T47D (cell line): ENCODE measurements at regions not wholly inside any gene's neighbourhood (a gene's known extent, or its start where the extent isn't known, plus 50 kb on each side); places are given as distances from the start of the nearest gene placed in this dataset.

Experiments
- DNase-seq, 2 experiments: peaks; one replicate each; pipeline versions ENCODE4 v3.0.0 to v3.0.0-alpha.2; 2011 to 2012; ENCODE audit warnings: low read depth in 1 of 2, low spot score in 1 of 2
- JUND ChIP-seq: IDR thresholded peaks from 2 replicates; pipeline ENCODE4 v1.6.1; 2012; ENCODE audit warnings: low read depth
- in situ Hi-C: cut with HindIII; loops from 2 replicates; pipeline ENCODE4 v1.10.0; 2016; ENCODE audit warnings: low sequenced_read_pairs, low pct_unique_long_range_greater_than_20kb

GRCh38 chr10:21069929-21070700 is 173.0 kb upstream of the NEBL start:
- in situ Hi-C loops = no loop called here
- no peak for DNase-seq
- TF ChIP-seq JUND = no peak

DNA sequence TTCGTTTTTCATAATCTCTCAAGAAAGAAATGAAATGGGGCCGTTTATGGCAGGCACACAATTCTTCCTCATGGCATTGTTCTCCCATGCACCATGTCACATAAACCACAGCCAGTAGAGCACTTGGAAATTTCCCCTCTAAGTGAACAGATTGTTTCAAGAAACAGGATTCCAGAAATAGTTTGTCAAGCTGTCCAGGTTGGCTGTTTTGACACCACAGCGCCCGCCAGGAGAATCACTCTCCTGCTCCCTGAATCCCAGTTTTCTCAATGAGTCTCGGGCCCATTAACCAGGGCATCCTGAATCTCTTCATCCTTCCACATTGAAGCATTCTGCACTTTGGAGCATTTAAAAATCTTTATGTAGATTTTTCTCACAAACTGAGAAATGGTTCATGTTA is 172.2 kb upstream of the NEBL start:
- DNase-seq = no peak
- no peak for TF ChIP-seq JUND
- in situ Hi-C loops = no loop called here

GRCh38 chr10:21068026-21068656 is 171.0 kb upstream of the NEBL start:
- no peak for TF ChIP-seq JUND
- DNase-seq = no peak
- in situ Hi-C loops = no loop called here

DNA sequence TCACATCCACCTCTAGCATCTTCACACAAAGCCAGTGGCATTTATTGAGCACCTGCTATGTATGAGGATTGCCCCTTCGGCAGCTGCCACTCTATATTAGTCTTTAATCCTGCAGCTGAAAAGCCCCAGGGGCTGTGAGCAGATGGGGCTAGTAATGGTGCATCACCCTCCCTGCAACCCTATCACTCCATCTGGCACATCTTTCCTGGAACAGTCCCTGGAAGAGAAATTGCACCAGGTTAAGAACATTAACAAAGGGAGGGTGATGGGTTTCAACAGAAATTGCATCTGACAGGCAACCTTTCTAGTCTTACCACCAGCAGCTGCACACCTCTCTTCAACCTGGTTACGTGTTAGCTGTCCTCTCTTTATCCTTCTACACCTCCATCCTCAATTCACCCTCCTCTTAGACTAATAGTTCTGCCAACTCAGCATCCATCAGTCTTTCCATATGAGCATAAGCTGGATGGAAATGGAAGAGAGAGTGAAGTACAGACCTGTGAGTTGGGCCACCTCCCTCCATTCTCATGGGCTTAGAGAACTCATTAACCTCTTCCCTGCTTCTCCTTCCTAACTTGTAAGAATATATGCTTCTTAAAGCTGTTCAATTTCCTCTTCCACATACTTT is 168.6 kb upstream of the NEBL start:
- TF ChIP-seq JUND = no peak
- in situ Hi-C loops = no loop called here
- no peak for DNase-seq

- no peak for TF ChIP-seq JUND
- DNase-seq = no peak
- in situ Hi-C loops = no loop called here
Measured at GRCh38 chr10:21061982-21062381, 164.9 kb upstream of the NEBL start.

DNA sequence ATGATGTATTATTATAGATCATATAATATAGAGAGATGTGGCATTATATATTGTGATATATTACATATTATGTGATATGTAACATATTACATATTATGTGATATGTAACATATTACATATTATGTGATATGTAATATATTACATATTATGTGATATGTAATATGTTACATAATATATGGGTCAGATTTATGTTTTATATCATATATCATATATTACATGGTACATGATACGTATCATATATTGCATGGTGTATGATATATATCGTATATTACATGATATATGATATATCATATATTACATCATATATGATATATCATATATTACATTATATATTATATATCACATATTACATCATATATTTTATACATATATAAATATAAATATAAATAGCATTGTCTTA is 164.1 kb upstream of the NEBL start:
- TF ChIP-seq JUND = no peak
- in situ Hi-C loops = no loop called here
- no peak for DNase-seq

DNA sequence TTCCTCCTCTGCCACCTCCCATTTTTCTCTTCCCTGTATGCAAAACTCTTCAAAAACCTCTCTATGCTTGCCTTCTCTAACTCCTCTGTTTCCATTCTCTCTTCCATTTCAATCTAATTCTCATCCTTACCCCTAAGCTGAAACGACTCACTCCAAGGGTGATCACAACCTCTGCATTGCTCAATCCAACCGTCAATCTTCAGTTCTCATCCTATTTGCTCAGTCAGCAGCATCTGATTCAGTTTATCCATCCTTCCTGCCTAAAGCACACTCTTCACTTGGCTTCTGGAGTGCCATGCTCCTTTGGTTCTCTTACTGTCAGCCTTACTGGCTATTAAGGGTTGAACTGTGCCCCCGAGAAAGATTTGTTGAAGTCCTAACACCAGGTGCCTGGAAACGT is 163.5 kb upstream of the NEBL start:
- no peak for TF ChIP-seq JUND
- DNase-seq = no peak
- in situ Hi-C loops = no loop called here

- no peak for DNase-seq
- no peak for TF ChIP-seq JUND
- in situ Hi-C loops = no loop called here
Measured at GRCh38 chr10:21057989-21058388, 160.9 kb upstream of the NEBL start.

DNA sequence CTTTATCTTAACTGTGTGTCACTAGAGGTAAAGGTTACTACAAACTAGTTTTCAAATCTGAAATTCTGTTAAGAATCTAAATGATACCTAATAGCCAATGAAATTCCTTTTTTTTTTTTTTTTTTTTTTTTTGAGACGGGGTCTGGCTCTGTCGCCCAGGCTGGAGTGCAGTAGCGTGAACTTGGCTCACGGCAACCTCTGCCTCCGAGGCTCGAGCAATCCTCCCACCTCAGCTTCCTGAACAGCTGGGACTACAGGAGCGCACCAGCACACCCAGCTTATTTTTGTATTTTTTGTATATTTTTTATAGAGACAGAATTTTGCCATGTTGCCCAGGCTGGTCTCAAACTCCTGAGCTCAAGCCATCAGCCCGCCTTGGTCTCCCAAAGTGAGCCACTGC is 160.3 kb upstream of the NEBL start:
- in situ Hi-C loops = no loop called here
- DNase-seq = no peak
- TF ChIP-seq JUND = no peak

- no peak for DNase-seq
- in situ Hi-C loops = no loop called here
- TF ChIP-seq JUND = no peak
Measured at GRCh38 chr10:21056461-21056860, 159.3 kb upstream of the NEBL start.

- in situ Hi-C loops = no loop called here
- DNase-seq = no peak
- TF ChIP-seq JUND = no peak
Measured at GRCh38 chr10:21055339-21056135, 158.4 kb upstream of the NEBL start.

DNA sequence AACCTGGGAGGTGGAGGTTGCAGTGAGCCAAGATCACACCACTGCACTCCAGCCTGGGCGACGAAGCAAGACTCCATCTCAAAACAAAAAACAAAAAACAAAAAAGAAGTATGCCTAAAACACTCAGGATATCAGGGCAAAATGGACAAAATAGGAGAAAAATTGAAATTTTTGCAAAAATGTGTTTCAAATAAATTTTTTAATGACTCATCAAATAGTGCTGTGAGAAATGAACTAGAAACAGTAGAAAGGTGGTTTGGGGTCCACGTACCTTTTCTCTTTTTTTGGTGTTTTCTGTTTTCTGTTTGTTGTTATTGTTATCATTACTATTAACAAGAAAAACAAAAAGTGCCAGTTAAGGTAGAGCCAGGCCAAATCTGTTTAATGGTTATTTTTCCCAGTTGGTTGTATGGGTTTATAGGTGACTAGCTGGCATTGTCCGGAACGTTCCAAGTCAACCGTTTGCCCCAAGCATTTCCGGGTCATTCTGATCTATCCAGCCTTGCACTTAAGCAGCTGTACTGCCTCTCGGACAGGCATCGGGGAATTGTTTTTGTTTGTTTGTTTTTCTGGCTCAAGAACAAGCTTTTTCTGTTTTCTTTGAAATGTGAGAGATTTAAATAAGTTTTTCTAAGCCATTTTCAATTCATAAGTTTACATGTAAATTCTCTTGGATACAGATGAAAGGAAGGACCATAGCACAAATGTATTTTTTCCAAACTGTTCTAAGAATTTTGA is 157.0 kb upstream of the NEBL start:
- no peak for TF ChIP-seq JUND
- DNase-seq = no peak
- in situ Hi-C loops = no loop called here
